HG03175 (cell line): ENCODE measurements at regions not wholly inside any gene's neighbourhood (a gene's known extent, or its start where the extent isn't known, plus 50 kb on each side); places are given as distances from the start of the nearest gene placed in this dataset.
"Not testable (repeated sequence)": the region's sequence is repeated elsewhere in the genome, so short reads cannot be mapped to it uniquely, and the experiment has no call there.

ENCODE experiments used
- ATAC-seq: cut with Tn5 transposase; IDR thresholded peaks from one replicate; pipeline ENCODE4 v1.9.1; 2021; ENCODE audit warnings: mild to moderate bottlenecking, moderate library complexity; ENCODE audit not compliant: unreplicated experiment

GRCh38 chr3:103829723-103830326 is 1395.0 kb downstream of the ZPLD1 start:
- ATAC-seq = no peak

GRCh38 chr3:103847081-103848062 is 1412.6 kb downstream of the ZPLD1 start:
- no peak for ATAC-seq

- no peak for ATAC-seq
Measured at GRCh38 chr3:103851793-103852192, 1417.0 kb downstream of the ZPLD1 start.

GRCh38 chr3:103862415-103862814 is 1427.6 kb downstream of the ZPLD1 start:
- no peak for ATAC-seq

GRCh38 chr3:103863381-103863780 is 1428.6 kb downstream of the ZPLD1 start:
- ATAC-seq = no peak

GRCh38 chr3:103866113-103866512 is 1431.3 kb downstream of the ZPLD1 start:
- ATAC-seq = no peak

- ATAC-seq = no peak
Measured at GRCh38 chr3:103873021-103873420, 1438.2 kb downstream of the ZPLD1 start.

GRCh38 chr3:103873897-103874545 is 1439.2 kb downstream of the ZPLD1 start:
- no peak for ATAC-seq

- ATAC-seq = not testable (repeated sequence)
Measured at GRCh38 chr3:103881809-103882208, 1447.0 kb downstream of the ZPLD1 start.

GRCh38 chr3:103889675-103890074 is 1454.9 kb downstream of the ZPLD1 start:
- no peak for ATAC-seq

- no peak for ATAC-seq
Measured at GRCh38 chr3:103894162-103894822, 1459.5 kb downstream of the ZPLD1 start.

GRCh38 chr3:103899328-103899727 is 1464.5 kb downstream of the ZPLD1 start:
- no peak for ATAC-seq

- ATAC-seq = no peak
Measured at GRCh38 chr3:103904991-103905390, 1461.7 kb upstream of the ALCAM start.

GRCh38 chr3:103906304-103906703 is 1460.4 kb upstream of the ALCAM start:
- ATAC-seq = no peak

GRCh38 chr3:103906808-103907207 is 1459.9 kb upstream of the ALCAM start:
- no peak for ATAC-seq

GRCh38 chr3:103907567-103907966 is 1459.1 kb upstream of the ALCAM start:
- no peak for ATAC-seq

GRCh38 chr3:103909395-103909794 is 1457.3 kb upstream of the ALCAM start:
- ATAC-seq = no peak

GRCh38 chr3:103918336-103918735 is 1448.4 kb upstream of the ALCAM start:
- no peak for ATAC-seq

- no peak for ATAC-seq
Measured at GRCh38 chr3:103919327-103919726, 1447.4 kb upstream of the ALCAM start.

GRCh38 chr3:103923907-103924306 is 1442.8 kb upstream of the ALCAM start:
- ATAC-seq = no peak

- no peak for ATAC-seq
Measured at GRCh38 chr3:103924544-103924943, 1442.2 kb upstream of the ALCAM start.
